ENCODE measurements at regions not wholly inside any gene's neighbourhood (a gene's known extent, or its start where the extent isn't known, plus 50 kb on each side); places are given as distances from the start of the nearest gene placed in this dataset.

GRCh38 chr4:104345598-104346242 is 149.0 kb downstream of the CXXC4 start:
- TF ChIP-seq ZNF274 (IDR thresholded peaks at IDR 0.05; ENCODE audit: low read depth, low read length): no peak
- no peak for TF ChIP-seq YY1 (IDR thresholded peaks at IDR 0.05; ENCODE audit: insufficient read depth, insufficient read length)

All from NT2/D1 (cell line).